ENCODE measurements at regions not wholly inside any gene's neighbourhood (a gene's known extent, or its start where the extent isn't known, plus 50 kb on each side); places are given as distances from the start of the nearest gene placed in this dataset.

- TF ChIP-seq ZNF816 (CRISPR knock-in tag; IDR thresholded peaks at IDR 0.05; ENCODE audit: borderline replicate concordance) (no peak), KDM1A (CRISPR knock-in tag; IDR thresholded peaks at IDR 0.05) (no peak), CREB3 (CRISPR knock-in tag; IDR thresholded peaks at IDR 0.05) (no peak), IKZF1 (IDR thresholded peaks at IDR 0.05) (no peak)
Measured at GRCh38 chr4:128380306-128380705, 92.7 kb upstream of the PGRMC2 start.

Measured in HepG2 (cell line).